SK-N-SH (cell line): ENCODE measurements at regions not wholly inside any gene's neighbourhood (a gene's known extent, or its start where the extent isn't known, plus 50 kb on each side); places are given as distances from the start of the nearest gene placed in this dataset.

Source experiments
- CTCF ChIA-PET: fragments of 300-600, 350-600 bp; formaldehyde crosslinking; extraction: SDS; loops from one replicate; lab custom pipeline; 2021; lab: Yijun Ruan, JAX
- POLR2A ChIA-PET: fragments of 350-600 bp; sonication (Branson Sonifier 250); formaldehyde crosslinking; extraction: SDS; loops from one replicate; lab custom pipeline; 2020; ENCODE audit warnings: antibody characterized with exemption, inconsistent platforms; lab: Yijun Ruan, JAX
- DNase-seq: peaks from one replicate; pipeline ENCODE4 v3.0.0; 2012
- H2AFZ ChIP-seq: fragments of 200-600 bp; sonication (generic); 2 replicates; pipeline ENCODE4 v1.8.1; 2016; ENCODE audit warnings: antibody characterized with exemption, mild to moderate bottlenecking, low read depth
- H3F3A ChIP-seq: fragments of 200-600 bp; sonication (generic); replicated peaks from 2 replicates; pipeline ENCODE3; 2016; ENCODE audit warnings: antibody characterized with exemption, mild to moderate bottlenecking; ENCODE audit not compliant: insufficient read depth
- H3K27ac ChIP-seq, 2 experiments: fragments of 200-500 bp in 1 of 2; fragments of 200-600 bp in 1 of 2; sonication (Bioruptor generic) in 1 of 2; sonication (generic), shearing (Covaris generic) in 1 of 2; 2 replicates each; pipeline versions ENCODE4 v1.5.1 to v1.6.1; 2014 to 2016; ENCODE audit warnings: low read depth in 2 of 2, inconsistent platforms in 1 of 2, low read length in 1 of 2, mild to moderate bottlenecking in 1 of 2, mixed read lengths in 1 of 2
- H3K27me3 ChIP-seq: fragments of 200-600 bp; sonication (generic), shearing (Covaris generic); 2 replicates; pipeline ENCODE4 v1.6.1; 2016; ENCODE audit warnings: mixed run types; ENCODE audit not compliant: insufficient read depth
- H3K36me3 ChIP-seq, 2 experiments: fragments of 200-500 bp in 1 of 2; fragments of 200-600 bp in 1 of 2; sonication (Bioruptor generic) in 1 of 2; sonication (generic) in 1 of 2; replicated peaks in 1 of 2; 2 replicates each; pipeline versions ENCODE3 to v1.5.1; 2014 to 2016; ENCODE audit warnings: low read length in 1 of 2, mild to moderate bottlenecking in 1 of 2; ENCODE audit not compliant: insufficient read depth in 2 of 2, control insufficient read depth in 1 of 2
- H3K4me1 ChIP-seq, 2 experiments: fragments of 200-500 bp in 1 of 2; fragments of 200-600 bp in 1 of 2; sonication (Bioruptor generic) in 1 of 2; sonication (generic), shearing (Covaris generic) in 1 of 2; 2 replicates each; pipeline versions ENCODE4 v1.5.1 to v1.6.1; 2014 to 2016; ENCODE audit warnings: low read depth in 1 of 2, low read length in 1 of 2, mixed run types in 1 of 2; ENCODE audit not compliant: insufficient read depth in 2 of 2, control insufficient read depth in 1 of 2
- H3K4me2 ChIP-seq: fragments of 200-600 bp; sonication (generic), shearing (Covaris generic); 2 replicates; pipeline ENCODE4 v1.6.1; 2017; ENCODE audit warnings: mixed run types
- H3K4me3 ChIP-seq, 2 experiments: fragments of 200-500 bp in 1 of 2; fragments of 200-600 bp in 1 of 2; sonication (Bioruptor generic) in 1 of 2; sonication (generic), shearing (Covaris generic) in 1 of 2; 2 replicates each; pipeline versions ENCODE4 v1.5.1 to v1.8.1; 2014 to 2016; ENCODE audit warnings: low read depth in 2 of 2, inconsistent platforms in 1 of 2, low read length in 1 of 2, mild to moderate bottlenecking in 1 of 2, mixed read lengths in 1 of 2, moderate library complexity in 1 of 2
- H3K79me2 ChIP-seq: fragments of 200-600 bp; sonication (generic); 2 replicates; pipeline ENCODE4 v1.8.1; 2017; ENCODE audit warnings: mild to moderate bottlenecking; ENCODE audit not compliant: insufficient read depth
- H3K9ac ChIP-seq: fragments of 200-600 bp; sonication (generic); 2 replicates; pipeline ENCODE4 v1.6.1; 2017; ENCODE audit warnings: mixed run types
- H3K9me2 ChIP-seq: fragments of 200-600 bp; sonication (generic); 2 replicates; pipeline ENCODE4 v1.6.1; 2017; ENCODE audit warnings: mixed run types
- H3K9me3 ChIP-seq: fragments of 200-600 bp; sonication (generic); 2 replicates; pipeline ENCODE4 v1.6.1; 2017; ENCODE audit warnings: mixed run types, mild to moderate bottlenecking, moderate library complexity
- H4K20me1 ChIP-seq: fragments of 200-600 bp; sonication (generic); 2 replicates; pipeline ENCODE4 v1.6.1; 2017; ENCODE audit warnings: mild to moderate bottlenecking, mixed run types; ENCODE audit not compliant: insufficient read depth
- CHD2 ChIP-seq: fragments of 150-350 bp; IDR thresholded peaks from 2 replicates; pipeline ENCODE4 v1.6.1; 2018; ENCODE audit warnings: low read length; ENCODE audit not compliant: partially characterized antibody
- MEF2A ChIP-seq: IDR thresholded peaks from 2 replicates; pipeline ENCODE4 v1.4.0; 2012; ENCODE audit warnings: low read depth, borderline replicate concordance
- POLR2AphosphoS5 ChIP-seq: IDR thresholded peaks from 2 replicates; pipeline ENCODE4 v1.6.1; 2012; ENCODE audit warnings: low read depth, low read length
- RAD21 ChIP-seq: IDR thresholded peaks from 2 replicates; pipeline ENCODE4 v1.6.1; 2012; ENCODE audit warnings: mild to moderate bottlenecking, low read length
- SIN3A ChIP-seq: IDR thresholded peaks from 2 replicates; pipeline ENCODE4 v1.6.1; 2012; ENCODE audit warnings: low read depth, mild to moderate bottlenecking, low read length, moderate library complexity, borderline replicate concordance
- SMC3 ChIP-seq: IDR thresholded peaks from 2 replicates; pipeline ENCODE4 v1.6.1; 2012; ENCODE audit warnings: low read depth, low read length, improper control_type of control experiment
- TEAD4 ChIP-seq: IDR thresholded peaks from 2 replicates; pipeline ENCODE4 v1.4.0; 2012; ENCODE audit warnings: mild to moderate bottlenecking, borderline replicate concordance; ENCODE audit not compliant: insufficient read depth
- YY1 ChIP-seq: IDR thresholded peaks from 2 replicates; pipeline ENCODE4 v1.4.0; 2012; ENCODE audit warnings: low read depth, mild to moderate bottlenecking
- TF ChIP-seq, protein P1 (sequence below): IDR thresholded peaks from 2 replicates; pipeline ENCODE4 v1.4.0; 2012; ENCODE audit warnings: low read depth
- TF ChIP-seq, protein P2 (sequence below): fragments of 150-350 bp; IDR thresholded peaks from 2 replicates; pipeline ENCODE4 v1.6.1; 2017; ENCODE audit warnings: antibody characterized with exemption, low read length, low read depth, borderline replicate concordance
- TF ChIP-seq, protein P3 (sequence below): IDR thresholded peaks from 2 replicates; pipeline ENCODE4 v1.6.1; 2012; ENCODE audit warnings: mild to moderate bottlenecking, low read depth, low read length, moderate library complexity
- TF ChIP-seq, protein P4 (sequence below): IDR thresholded peaks from 2 replicates; pipeline ENCODE4 v1.4.0; 2012; ENCODE audit warnings: low read depth, borderline replicate concordance
- TF ChIP-seq, protein P5 (sequence below): fragments of 200-600 bp; sonication (generic); IDR thresholded peaks from 2 replicates; pipeline ENCODE4 v1.6.1; 2017; ENCODE audit warnings: antibody characterized with exemption, mild to moderate bottlenecking, moderate library complexity

DNA sequence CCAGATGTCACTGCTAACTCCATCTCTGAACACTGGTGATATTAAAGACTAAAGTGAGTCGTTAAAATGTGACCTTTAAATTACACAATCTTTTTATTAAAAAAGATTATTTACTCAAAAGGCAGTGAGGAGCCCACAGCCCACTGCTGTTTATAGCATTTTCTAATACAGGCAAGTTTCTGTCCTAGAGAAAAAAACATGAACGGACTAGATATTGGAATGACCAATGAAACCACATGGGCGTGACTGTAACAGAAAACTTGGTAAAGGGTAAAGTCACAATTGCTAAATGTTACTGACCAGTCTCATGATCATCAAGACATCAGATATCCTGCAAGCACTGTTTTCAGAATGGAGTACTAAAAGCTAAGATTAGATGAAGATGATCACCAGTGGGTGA, 78.7 kb downstream of the FEZF1 start (continued):
- TF ChIP-seq, protein P1, sequence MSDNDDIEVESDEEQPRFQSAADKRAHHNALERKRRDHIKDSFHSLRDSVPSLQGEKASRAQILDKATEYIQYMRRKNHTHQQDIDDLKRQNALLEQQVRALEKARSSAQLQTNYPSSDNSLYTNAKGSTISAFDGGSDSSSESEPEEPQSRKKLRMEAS, result no peak
- TF ChIP-seq, protein P2, sequence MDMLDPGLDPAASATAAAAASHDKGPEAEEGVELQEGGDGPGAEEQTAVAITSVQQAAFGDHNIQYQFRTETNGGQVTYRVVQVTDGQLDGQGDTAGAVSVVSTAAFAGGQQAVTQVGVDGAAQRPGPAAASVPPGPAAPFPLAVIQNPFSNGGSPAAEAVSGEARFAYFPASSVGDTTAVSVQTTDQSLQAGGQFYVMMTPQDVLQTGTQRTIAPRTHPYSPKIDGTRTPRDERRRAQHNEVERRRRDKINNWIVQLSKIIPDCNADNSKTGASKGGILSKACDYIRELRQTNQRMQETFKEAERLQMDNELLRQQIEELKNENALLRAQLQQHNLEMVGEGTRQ, result no peak
- no peak for TF ChIP-seq POLR2AphosphoS5
- TF ChIP-seq YY1, result no peak
- TF ChIP-seq, protein P3, sequence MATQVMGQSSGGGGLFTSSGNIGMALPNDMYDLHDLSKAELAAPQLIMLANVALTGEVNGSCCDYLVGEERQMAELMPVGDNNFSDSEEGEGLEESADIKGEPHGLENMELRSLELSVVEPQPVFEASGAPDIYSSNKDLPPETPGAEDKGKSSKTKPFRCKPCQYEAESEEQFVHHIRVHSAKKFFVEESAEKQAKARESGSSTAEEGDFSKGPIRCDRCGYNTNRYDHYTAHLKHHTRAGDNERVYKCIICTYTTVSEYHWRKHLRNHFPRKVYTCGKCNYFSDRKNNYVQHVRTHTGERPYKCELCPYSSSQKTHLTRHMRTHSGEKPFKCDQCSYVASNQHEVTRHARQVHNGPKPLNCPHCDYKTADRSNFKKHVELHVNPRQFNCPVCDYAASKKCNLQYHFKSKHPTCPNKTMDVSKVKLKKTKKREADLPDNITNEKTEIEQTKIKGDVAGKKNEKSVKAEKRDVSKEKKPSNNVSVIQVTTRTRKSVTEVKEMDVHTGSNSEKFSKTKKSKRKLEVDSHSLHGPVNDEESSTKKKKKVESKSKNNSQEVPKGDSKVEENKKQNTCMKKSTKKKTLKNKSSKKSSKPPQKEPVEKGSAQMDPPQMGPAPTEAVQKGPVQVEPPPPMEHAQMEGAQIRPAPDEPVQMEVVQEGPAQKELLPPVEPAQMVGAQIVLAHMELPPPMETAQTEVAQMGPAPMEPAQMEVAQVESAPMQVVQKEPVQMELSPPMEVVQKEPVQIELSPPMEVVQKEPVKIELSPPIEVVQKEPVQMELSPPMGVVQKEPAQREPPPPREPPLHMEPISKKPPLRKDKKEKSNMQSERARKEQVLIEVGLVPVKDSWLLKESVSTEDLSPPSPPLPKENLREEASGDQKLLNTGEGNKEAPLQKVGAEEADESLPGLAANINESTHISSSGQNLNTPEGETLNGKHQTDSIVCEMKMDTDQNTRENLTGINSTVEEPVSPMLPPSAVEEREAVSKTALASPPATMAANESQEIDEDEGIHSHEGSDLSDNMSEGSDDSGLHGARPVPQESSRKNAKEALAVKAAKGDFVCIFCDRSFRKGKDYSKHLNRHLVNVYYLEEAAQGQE, result no peak
- TF ChIP-seq, protein P4, sequence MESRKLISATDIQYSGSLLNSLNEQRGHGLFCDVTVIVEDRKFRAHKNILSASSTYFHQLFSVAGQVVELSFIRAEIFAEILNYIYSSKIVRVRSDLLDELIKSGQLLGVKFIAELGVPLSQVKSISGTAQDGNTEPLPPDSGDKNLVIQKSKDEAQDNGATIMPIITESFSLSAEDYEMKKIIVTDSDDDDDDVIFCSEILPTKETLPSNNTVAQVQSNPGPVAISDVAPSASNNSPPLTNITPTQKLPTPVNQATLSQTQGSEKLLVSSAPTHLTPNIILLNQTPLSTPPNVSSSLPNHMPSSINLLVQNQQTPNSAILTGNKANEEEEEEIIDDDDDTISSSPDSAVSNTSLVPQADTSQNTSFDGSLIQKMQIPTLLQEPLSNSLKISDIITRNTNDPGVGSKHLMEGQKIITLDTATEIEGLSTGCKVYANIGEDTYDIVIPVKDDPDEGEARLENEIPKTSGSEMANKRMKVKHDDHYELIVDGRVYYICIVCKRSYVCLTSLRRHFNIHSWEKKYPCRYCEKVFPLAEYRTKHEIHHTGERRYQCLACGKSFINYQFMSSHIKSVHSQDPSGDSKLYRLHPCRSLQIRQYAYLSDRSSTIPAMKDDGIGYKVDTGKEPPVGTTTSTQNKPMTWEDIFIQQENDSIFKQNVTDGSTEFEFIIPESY, result no peak
- no peak for TF ChIP-seq CHD2
- TF ChIP-seq TEAD4, result no peak
- TF ChIP-seq MEF2A, result no peak

DNA sequence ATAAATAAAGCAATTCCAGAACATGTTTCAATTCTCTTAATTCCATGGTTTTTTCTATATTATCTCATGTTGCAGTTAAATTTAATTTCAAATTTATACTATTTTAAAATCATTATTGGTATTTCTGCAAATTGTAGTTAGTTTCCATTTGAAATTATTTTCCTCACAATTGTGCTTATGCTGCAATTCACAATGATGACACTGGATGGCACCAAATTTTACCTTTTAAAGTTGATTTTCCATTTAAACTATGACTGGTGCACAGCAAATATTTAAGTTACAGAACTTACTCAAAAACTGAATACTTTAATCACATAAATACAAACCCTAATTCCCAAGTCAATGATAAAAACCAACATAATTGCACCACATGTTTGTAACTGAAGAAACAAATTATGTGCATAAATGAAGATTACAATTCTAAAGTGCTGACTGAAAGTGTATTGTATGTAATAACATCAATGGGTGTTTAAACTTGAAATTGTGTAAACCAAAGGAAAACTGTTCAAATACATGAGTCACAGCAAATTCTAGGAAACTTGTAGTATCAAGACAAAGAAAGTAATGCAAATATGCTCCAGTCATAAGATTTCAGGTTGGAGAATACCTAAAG, 75.3 kb upstream of the AASS start:
- H3F3A ChIP-seq, result no peaks in the 10 kb centered on the region
- no peaks in the 10 kb centered on the region for H3K79me2 ChIP-seq
- H3K9me3 ChIP-seq, result no peaks in the 10 kb centered on the region
- no peak overlapping the region for H3K27ac ChIP-seq
- DNase-seq, result peak; percentile 10
- H3K4me3 ChIP-seq, result no peak overlapping the region
- H4K20me1 ChIP-seq, result no peaks in the 10 kb centered on the region
- H3K9me2 ChIP-seq, result no peaks in the 10 kb centered on the region
- ChIA-PET POLR2A (no interaction called here), CTCF (interaction anchor here (0.6 to 2.8 kb wide), 13 partner anchors 9 to 324 kb away, joined by 3 to 27 read pairs (median 5); no protein-coding TSS in a partner anchor)
- H3K4me1 ChIP-seq, result no peaks in the 10 kb centered on the region
- H2AFZ ChIP-seq, result no peak overlapping the region
- no peaks in the 10 kb centered on the region for H3K36me3 ChIP-seq
- TF ChIP-seq RAD21 (peak; percentile 81), SIN3A (no peak), SMC3 (peak; percentile 58)
- TF ChIP-seq, protein P5, sequence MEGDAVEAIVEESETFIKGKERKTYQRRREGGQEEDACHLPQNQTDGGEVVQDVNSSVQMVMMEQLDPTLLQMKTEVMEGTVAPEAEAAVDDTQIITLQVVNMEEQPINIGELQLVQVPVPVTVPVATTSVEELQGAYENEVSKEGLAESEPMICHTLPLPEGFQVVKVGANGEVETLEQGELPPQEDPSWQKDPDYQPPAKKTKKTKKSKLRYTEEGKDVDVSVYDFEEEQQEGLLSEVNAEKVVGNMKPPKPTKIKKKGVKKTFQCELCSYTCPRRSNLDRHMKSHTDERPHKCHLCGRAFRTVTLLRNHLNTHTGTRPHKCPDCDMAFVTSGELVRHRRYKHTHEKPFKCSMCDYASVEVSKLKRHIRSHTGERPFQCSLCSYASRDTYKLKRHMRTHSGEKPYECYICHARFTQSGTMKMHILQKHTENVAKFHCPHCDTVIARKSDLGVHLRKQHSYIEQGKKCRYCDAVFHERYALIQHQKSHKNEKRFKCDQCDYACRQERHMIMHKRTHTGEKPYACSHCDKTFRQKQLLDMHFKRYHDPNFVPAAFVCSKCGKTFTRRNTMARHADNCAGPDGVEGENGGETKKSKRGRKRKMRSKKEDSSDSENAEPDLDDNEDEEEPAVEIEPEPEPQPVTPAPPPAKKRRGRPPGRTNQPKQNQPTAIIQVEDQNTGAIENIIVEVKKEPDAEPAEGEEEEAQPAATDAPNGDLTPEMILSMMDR, result peak; percentile 96
- no peak overlapping the region for H3K9ac ChIP-seq
- no peaks in the 10 kb centered on the region for H3K27me3 ChIP-seq
- no peak overlapping the region for H3K4me2 ChIP-seq
